ENCODE measurements at regions not wholly inside any gene's neighbourhood (a gene's known extent, or its start where the extent isn't known, plus 50 kb on each side); places are given as distances from the start of the nearest gene placed in this dataset.

DNA sequence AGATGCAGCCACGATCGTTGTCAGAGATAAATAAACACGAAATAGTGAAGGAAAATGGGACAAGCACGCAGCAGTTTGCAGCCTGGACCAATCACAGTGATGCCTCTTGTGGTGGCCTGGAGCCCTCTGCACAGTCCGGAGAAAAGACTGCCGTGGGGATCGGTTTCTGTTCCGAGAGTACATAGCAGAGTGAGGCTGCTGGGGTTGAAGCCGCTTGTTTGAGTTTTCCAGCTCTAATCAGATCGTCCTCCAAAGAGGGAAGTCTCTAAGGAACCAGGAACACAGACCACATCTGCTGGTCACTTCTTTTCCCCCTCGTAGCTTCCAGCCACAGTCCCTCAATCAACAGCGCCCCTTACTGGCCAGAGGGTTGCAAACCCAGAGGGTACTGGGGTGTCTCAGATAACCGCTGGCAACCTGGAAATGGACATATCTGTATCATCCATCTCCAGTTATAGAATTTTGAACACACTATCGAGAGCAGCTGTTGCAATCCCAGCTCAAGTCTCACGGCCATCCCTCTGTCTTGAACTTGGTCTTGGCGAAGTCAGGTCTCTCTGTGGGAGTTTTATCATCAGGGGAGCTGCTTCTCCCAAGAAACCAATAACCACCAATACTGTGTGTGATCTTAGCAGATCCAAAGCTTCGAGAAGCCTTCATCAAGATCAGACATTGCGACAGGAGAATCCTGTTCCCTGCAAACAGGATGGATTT lies 57.4 kb downstream of the OLIG1 start:
- peak; percentile 79 for DNase-seq
- Histone ChIP-seq H3K4me2 (ENCODE audit: insufficient read depth, insufficient read length, low read length) (peak overlapping the region; percentile 59), H3K79me1 (ENCODE audit: insufficient read depth, low read depth, low read length, poor library complexity, severe bottlenecking) (no peaks in the 10 kb centered on the region), H3K27ac (ENCODE audit: insufficient read length, low read depth, low read length) (no peak overlapping the region), H3K18ac (ENCODE audit: insufficient read length, low read depth, low read length) (no peak overlapping the region), H3K4me1 (ENCODE audit: insufficient read depth, low read length) (peaks cover 7% of the 10 kb centered on the region), H2AK5ac (ENCODE audit: insufficient read length, low read length) (no peak overlapping the region), H3K4ac (ENCODE audit: low read depth, low read length) (no peak overlapping the region), H3K56ac (ENCODE audit: insufficient read length, low read depth, low read length) (no peak overlapping the region), H3K9ac (ENCODE audit: extremely low read depth, insufficient read length, low read length) (no peak overlapping the region), H2BK5ac (ENCODE audit: insufficient read length, low read length) (no peak overlapping the region), H4K8ac (replicated peaks; ENCODE audit: insufficient read length, low read depth, low read length) (no peak overlapping the region), H3K27me3 (ENCODE audit: insufficient read depth, low read length) (no peaks in the 10 kb centered on the region; the same call in 1 of the 2 replicates), H3K14ac (ENCODE audit: insufficient read depth, low read length) (no peak overlapping the region), H3K23ac (ENCODE audit: insufficient read length, low read depth, low read length) (no peak overlapping the region), H2BK12ac (ENCODE audit: insufficient read length, low read depth, low read length) (no peak overlapping the region), H4K20me1 (ENCODE audit: control insufficient read depth, insufficient read depth, insufficient read length) (no peaks in the 10 kb centered on the region), H3K79me2 (ENCODE audit: insufficient read depth, low read length) (no peaks in the 10 kb centered on the region), H3K23me2 (ENCODE audit: insufficient read length, low read depth, low read length, poor library complexity, severe bottlenecking) (peaks cover 3% of the 10 kb centered on the region), H3K9me3 (ENCODE audit: control insufficient read depth, low read depth, low read length) (no peaks in the 10 kb centered on the region), H2BK120ac (ENCODE audit: low read depth, low read length, poor library complexity, severe bottlenecking) (no peak overlapping the region), H2BK20ac (ENCODE audit: low read depth, low read length, poor library complexity, severe bottlenecking) (no peak overlapping the region), H3T11ph (ENCODE audit: low read length) (no peak overlapping the region), H2AFZ (ENCODE audit: low read length) (peak overlapping the region; percentile 91), H2BK15ac (ENCODE audit: low read depth, low read length) (no peak overlapping the region), H4K91ac (ENCODE audit: insufficient read length, low read depth, low read length) (no peak overlapping the region), H4K5ac (ENCODE audit: insufficient read length, low read depth, low read length) (no peak overlapping the region)
- H3K4me1 Mint-ChIP-seq, result peaks cover 40 to 49% of the 10 kb centered on the region in 2 experiments
- peaks cover 17% of the 10 kb centered on the region for H3K27me3 Mint-ChIP-seq (ENCODE audit: low read depth)
- WGBS (ENCODE audit: extremely low coverage, insufficient read length, low lambda C conversion rate), result no CpG with 5 or more reads among the region's 18 CpGs
- TF ChIP-seq, protein P1, sequence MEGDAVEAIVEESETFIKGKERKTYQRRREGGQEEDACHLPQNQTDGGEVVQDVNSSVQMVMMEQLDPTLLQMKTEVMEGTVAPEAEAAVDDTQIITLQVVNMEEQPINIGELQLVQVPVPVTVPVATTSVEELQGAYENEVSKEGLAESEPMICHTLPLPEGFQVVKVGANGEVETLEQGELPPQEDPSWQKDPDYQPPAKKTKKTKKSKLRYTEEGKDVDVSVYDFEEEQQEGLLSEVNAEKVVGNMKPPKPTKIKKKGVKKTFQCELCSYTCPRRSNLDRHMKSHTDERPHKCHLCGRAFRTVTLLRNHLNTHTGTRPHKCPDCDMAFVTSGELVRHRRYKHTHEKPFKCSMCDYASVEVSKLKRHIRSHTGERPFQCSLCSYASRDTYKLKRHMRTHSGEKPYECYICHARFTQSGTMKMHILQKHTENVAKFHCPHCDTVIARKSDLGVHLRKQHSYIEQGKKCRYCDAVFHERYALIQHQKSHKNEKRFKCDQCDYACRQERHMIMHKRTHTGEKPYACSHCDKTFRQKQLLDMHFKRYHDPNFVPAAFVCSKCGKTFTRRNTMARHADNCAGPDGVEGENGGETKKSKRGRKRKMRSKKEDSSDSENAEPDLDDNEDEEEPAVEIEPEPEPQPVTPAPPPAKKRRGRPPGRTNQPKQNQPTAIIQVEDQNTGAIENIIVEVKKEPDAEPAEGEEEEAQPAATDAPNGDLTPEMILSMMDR (conservative IDR thresholded peaks at IDR 0.05), result peak; percentile 96
- H3K27ac Mint-ChIP-seq, result peak overlapping the region in 1 of 3 experiments; percentile 42; a peak in 4 of 7 replicates
- H3K36me3 Mint-ChIP-seq (ENCODE audit: insufficient read depth in 1 of 3, low read depth in 3 of 3), result no peaks in the 10 kb centered on the region
- no peaks in the 10 kb centered on the region for H3K9me3 Mint-ChIP-seq
- H3K4me3 Mint-ChIP-seq, result peak overlapping the region; percentile 36 to 48

Measured in H9 (cell line).